ENCODE measurements at regions not wholly inside any gene's neighbourhood (a gene's known extent, or its start where the extent isn't known, plus 50 kb on each side); places are given as distances from the start of the nearest gene placed in this dataset.

- no peaks in the 10 kb centered on the region for H3K27me3 ChIP-seq
- no peak for TF ChIP-seq POLR2A (IDR thresholded peaks at IDR 0.05; ENCODE audit: low read depth)
- TF ChIP-seq EP300 (IDR thresholded peaks at IDR 0.05) = no peak
- no peak for TF ChIP-seq CTCF (IDR thresholded peaks at IDR 0.05)
- TF ChIP-seq POLR2AphosphoS5 (IDR thresholded peaks at IDR 0.05) = no peak
- no peak overlapping the region for H3K4me3 ChIP-seq
- WGBS = 89% methylated on average over 7 of the region's 9 CpGs
- intact Hi-C loops (cut with DNase I) = no loop called here
- peaks cover 0 to 11% (median 9%) of the 10 kb centered on the region in 4 donors for H3K4me1 ChIP-seq
- H3K27ac ChIP-seq (replicated peaks in 1 of 4) = no peak overlapping the region
- H3K36me3 ChIP-seq = no peaks in the 10 kb centered on the region
- peak; percentile 60 for DNase-seq (ENCODE audit: extremely low spot score)
- peaks cover 0 to 6% (median 0%) of the 10 kb centered on the region in 4 donors for H3K9me3 ChIP-seq
Observed at GRCh38 chr20:58106143-58106750, 122.2 kb downstream of the ANKRD60 start.

GRCh38 chr20:58103961-58104360 lies 124.5 kb downstream of the ANKRD60 start:
- Histone ChIP-seq H3K4me3 (no peak overlapping the region), H3K4me1 (peaks cover 0 to 11% (median 9%) of the 10 kb centered on the region in 4 donors), H3K36me3 (no peaks in the 10 kb centered on the region), H3K27ac (replicated peaks in 1 of 4) (no peak overlapping the region), H3K27me3 (no peaks in the 10 kb centered on the region), H3K9me3 (peaks cover 0 to 6% (median 0%) of the 10 kb centered on the region in 4 donors)
- intact Hi-C loops (cut with DNase I) = no loop called here
- 93% methylated on average over 5 of the region's 8 CpGs for WGBS
- peak; percentile 70 for DNase-seq (ENCODE audit: extremely low spot score)
- no peak for TF ChIP-seq POLR2AphosphoS5 (IDR thresholded peaks at IDR 0.05)
- no peak for TF ChIP-seq CTCF (IDR thresholded peaks at IDR 0.05)
- no peak for TF ChIP-seq EP300 (IDR thresholded peaks at IDR 0.05)
- TF ChIP-seq POLR2A (IDR thresholded peaks at IDR 0.05; ENCODE audit: low read depth) = no peak

DNA sequence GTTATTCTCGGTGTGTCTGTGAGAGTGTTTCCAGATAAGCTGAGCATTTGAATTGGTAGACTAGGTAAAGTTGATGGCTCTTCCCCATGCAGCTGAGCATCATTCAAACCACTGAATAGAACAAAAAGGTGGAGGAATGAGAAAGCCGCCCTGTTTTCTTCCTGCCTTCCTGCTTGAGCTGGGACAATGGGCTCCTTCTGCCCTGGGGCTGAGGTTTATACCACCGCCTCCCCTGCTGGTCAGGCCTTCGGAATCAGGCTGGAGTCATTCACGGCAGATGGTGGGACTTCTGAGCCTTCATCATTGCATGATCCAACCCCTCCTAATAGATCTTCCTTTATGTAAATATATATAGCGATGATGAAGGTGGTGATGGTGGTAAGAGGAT lies 124.9 kb downstream of the ANKRD60 start:
- peak; percentile 79 for DNase-seq (ENCODE audit: extremely low spot score)
- H3K4me3 ChIP-seq = no peak overlapping the region
- H3K27ac ChIP-seq (replicated peaks in 1 of 4) = no peak overlapping the region
- no peaks in the 10 kb centered on the region for H3K36me3 ChIP-seq
- peaks cover 0 to 6% (median 0%) of the 10 kb centered on the region in 4 donors for H3K9me3 ChIP-seq
- WGBS = 96% methylated on average over 6 of the region's 6 CpGs
- no peaks in the 10 kb centered on the region for H3K27me3 ChIP-seq
- intact Hi-C loops (cut with DNase I) = no loop called here
- peaks cover 0 to 11% (median 9%) of the 10 kb centered on the region in 4 donors for H3K4me1 ChIP-seq
- TF ChIP-seq POLR2AphosphoS5 (IDR thresholded peaks at IDR 0.05) (no peak), EP300 (IDR thresholded peaks at IDR 0.05) (no peak), POLR2A (IDR thresholded peaks at IDR 0.05; ENCODE audit: low read depth) (no peak), CTCF (IDR thresholded peaks at IDR 0.05) (no peak)

- TF ChIP-seq CTCF (IDR thresholded peaks at IDR 0.05) (no peak), EP300 (IDR thresholded peaks at IDR 0.05) (no peak), POLR2AphosphoS5 (IDR thresholded peaks at IDR 0.05) (no peak), POLR2A (IDR thresholded peaks at IDR 0.05; ENCODE audit: low read depth) (no peak)
- Histone ChIP-seq H3K4me3 (no peak overlapping the region), H3K4me1 (peaks cover 0 to 11% (median 9%) of the 10 kb centered on the region in 4 donors), H3K9me3 (peaks cover 0 to 6% (median 0%) of the 10 kb centered on the region in 4 donors), H3K27me3 (no peaks in the 10 kb centered on the region), H3K27ac (replicated peaks in 1 of 4) (no peak overlapping the region), H3K36me3 (no peaks in the 10 kb centered on the region)
- DNase-seq (ENCODE audit: extremely low spot score) = peak; percentile 80
- WGBS = 80% methylated on average over 7 of the region's 7 CpGs
- intact Hi-C loops (cut with DNase I) = no loop called here
Observed at GRCh38 chr20:58102744-58103516, 125.5 kb downstream of the ANKRD60 start.
